Activated CD4-positive, CD25-positive, alpha-beta regulatory T cell treated with anti-CD3 and anti-CD28 coated beads, Interleukin-2, amount 50 U/mL, for 72 hours (primary cell): ENCODE measurements at regions not wholly inside any gene's neighbourhood (a gene's known extent, or its start where the extent isn't known, plus 50 kb on each side); places are given as distances from the start of the nearest gene placed in this dataset.

Experiments used
- DNase-seq: peaks from one replicate; pipeline ENCODE4 v3.0.0; 2021

DNA sequence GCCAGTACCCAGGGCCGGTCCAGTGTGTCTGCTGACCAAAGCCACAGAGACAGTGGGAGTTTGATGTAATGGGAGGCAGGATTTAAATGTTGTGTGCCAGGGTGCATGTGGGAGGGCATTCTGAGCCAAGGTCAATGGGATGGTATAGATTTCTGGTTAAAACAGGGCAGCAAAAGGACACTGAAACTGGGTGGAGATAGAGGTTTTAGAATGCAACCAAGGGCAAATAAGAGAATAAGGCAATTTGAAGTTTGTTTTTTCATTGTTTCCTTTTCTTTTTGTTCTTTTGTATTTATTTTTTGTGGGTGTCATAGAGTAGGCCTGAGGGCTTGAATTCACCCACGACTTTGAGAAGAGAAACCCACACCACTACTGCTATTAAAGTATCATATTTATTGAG is 65.5 kb upstream of the CLINT1 start:
- DNase-seq: no peak

DNA sequence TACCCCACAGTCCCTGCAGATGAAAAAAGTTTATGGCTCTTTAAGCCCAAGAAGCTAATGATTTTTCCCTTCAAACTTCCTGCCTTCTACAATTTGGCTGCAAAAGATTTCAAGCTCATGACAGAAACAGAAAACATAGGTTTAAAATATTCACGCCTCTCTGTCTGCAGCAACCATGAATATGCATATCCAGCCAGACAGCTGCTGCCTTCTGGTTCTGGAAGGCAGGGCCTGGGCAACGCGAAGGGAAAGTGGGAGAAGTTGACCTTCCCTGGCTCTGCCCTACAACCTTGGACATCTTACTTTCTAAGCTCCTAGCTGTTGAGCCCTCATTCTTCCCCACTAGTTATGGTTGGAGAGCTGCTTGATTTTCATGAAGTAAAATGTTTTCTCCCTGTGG is 64.8 kb upstream of the CLINT1 start:
- no peak for DNase-seq

DNA sequence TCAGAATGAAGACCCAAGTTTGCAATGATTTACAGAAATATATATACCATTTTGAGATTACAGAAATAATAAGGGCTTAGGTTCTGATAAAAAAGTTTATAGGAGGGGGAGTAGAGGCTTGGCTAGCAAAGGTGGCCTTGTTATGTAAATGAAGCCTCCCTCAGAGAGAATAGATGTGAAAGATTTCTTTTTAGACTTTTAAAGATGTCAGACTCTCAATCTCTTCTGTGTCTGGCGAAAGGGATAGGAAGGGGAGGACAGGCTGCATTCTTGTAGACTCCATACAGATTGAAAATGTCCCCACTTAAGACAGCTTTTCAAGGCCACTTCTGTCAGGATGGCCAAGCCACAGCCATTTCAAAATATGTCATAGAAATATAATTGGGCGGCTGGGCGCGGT is 63.1 kb upstream of the CLINT1 start:
- no peak for DNase-seq

DNA sequence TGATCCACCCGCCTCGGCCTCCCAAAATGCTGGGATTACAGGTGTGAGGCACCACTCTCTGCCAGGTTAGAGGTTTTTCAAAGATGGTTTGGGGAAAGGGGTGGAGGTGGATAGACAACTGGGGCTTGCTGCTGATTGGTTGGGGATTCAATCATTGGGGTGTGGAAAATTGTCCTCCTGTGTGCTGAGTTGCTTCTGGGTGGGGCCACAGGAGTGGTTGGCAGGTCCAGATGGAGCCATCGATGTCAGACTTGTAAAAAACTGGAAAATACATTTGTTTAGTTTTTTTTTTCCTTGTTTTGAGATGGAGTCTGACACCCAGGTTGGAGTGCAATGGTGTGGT is 61.9 kb upstream of the CLINT1 start:
- DNase-seq: no peak

DNA sequence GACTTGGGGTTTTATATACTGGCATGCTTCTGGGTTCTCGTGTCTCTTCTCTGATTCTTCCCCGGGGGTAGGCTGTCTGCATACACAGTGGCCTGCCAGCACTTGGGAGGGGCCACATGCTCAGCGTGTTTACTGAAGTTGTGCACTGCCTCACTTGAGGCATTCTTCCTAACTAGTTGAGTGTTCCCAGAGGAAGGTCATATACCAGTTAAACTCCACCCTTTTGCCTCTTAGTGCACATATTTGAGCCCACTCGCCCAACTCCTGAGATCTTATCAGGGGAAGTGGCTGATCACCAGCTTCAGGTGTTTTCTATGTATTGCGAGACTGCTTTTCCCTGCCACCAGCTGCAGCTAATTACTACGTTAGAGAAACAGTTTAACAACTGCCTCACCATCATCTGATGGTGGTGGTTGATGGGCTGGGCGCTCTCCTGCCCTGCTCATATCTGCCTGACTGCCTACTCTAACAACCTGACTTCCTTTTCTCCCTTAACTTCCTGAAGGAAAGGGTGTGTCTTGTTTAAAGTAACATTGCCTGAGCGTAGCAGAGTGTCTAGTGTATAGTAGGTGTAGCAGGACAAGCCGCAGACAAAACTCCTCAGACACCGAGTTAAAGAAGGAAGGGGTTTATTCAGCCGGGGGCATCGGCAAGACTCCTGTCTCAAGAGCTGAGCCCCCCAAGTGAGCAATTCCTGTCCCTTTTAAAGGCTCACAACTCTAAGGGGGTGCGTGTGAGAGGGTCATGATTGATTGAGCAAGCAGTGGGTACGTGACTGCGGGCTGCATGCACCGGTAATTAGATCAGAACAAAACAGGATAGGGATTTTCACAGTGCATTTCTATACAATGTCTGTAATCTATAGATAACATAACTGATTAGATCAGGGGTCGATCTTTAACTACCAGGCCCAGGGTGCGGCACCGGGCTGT is 60.1 kb upstream of the CLINT1 start:
- no peak for DNase-seq

DNA sequence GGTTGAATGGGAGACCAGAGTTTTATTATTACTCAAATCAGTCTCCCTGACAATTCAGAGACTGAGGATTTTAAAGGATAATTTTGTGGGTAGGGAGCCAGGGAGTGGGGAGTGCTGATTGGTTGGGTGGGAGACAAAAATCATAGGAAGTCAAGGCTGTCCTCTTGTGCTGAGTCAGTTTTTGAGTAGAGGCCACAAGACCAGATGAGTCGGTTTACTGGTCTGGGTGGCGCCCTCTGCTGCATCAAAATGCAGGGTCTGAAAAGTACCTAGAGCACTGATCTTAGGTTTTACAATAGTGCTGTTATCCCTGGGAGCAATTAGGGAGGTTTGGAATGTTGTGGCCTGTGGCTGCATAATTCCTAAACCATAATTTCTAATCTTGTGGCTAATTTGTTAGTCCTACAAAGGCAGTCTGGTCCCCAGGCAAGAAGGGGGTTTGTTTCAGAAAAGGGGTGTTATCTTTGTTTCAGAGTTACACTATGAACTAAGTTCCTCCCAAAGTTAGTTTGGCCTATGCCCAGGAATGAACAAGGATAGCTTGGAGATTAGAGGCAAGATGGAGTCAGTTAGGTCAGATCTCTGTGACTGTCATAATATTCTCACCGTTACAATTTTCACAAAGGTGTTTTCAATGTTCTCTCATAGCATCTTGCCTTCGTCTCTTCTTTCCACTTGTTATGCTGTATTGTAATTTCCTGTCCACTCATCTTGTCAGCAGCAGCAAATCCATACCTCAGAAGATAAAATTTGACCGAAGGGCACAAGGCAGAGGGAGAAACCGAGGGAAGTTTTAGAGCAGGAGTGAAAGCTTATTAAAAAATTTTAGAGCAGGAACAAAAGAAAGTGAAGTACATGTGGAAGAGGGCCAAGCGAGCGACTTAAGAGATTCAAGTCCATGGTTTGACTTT is 59.2 kb upstream of the CLINT1 start:
- peak; percentile 48 for DNase-seq

DNA sequence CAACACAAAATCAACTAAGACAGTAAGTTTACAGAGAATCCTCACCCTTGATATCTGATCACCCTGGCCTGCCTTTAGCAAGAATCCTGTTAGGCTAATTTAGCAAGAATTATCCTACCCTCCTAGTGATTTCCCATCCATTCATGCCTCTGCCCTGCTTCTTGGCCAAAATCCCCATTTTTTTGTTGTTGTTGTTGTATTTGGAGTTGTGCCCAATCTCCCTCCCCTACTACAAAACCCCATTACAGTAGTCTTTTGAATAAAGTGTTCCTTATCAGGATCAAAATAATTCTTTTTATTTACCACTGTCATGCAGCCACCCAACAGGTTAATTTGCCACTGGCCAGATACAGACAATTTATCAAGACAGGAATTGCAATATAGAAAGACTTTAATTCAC is 58.5 kb upstream of the CLINT1 start:
- no peak for DNase-seq

DNA sequence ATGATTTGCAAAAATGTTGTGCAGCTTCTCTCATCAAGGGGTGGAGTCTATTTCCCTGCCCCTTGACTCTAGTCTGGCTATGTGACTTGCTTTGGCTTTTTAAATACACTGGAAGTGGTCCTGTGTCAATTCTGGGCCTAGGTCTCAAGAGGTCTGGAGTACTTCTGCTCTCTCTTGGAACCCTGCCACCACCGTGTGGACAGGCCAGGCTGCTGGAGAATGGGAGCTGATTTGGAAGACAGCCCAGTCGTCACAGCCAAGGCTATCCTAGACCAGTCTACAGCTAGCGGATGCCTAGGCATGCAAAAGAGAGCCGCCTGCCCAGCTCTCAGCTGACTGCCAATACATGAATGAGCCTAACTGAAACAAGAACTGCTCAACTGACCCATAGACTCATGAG is 56.7 kb upstream of the CLINT1 start:
- no peak for DNase-seq

DNA sequence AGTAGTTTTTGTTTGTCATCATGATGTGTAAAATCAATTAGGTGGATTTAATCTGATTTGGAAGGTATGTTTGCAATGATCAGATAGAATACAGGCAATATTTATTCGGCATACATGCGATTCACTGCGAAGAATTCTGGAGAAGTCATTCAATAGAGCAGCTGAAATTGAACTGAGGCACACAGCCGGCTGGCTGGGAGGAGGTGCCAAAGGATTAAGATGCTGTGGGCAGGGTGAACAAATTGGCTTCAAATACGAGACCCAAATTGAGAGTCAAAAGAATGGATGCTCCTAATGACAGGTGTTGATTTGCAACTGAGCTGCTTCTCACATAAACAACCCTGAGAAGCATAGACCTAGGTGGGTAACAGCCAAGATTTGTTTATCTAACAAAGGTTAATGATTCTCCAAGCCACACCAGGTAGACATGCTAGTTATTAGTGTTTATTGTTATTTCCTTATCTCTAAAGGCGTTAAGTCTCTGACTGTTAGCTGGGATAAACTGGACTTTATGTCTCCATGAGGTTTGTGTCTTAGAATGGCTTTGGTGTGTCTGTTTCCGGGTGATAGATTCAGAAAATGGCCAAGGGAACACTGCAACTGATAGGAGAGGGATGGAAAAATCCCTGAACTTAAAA is 55.3 kb upstream of the CLINT1 start:
- DNase-seq: no peak

DNA sequence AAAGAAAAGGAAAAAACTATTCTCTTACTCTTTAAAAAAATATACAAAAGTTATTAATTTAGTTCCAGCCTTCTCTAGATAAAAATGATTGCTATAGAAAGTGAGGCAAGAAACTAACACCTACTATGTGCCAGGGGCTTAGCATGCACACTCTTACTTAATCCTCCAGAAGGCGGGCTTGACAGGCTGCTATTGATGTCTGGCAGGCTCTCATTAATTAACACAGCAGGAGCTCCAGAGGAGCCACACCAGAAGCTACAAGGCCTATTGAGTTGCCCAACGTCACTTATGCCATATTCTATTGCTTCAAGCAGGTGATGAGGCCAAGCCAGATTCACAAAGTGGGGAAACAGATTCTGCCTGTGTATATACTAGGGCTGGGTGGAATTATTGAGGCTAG is 54.6 kb upstream of the CLINT1 start:
- no peak for DNase-seq

DNA sequence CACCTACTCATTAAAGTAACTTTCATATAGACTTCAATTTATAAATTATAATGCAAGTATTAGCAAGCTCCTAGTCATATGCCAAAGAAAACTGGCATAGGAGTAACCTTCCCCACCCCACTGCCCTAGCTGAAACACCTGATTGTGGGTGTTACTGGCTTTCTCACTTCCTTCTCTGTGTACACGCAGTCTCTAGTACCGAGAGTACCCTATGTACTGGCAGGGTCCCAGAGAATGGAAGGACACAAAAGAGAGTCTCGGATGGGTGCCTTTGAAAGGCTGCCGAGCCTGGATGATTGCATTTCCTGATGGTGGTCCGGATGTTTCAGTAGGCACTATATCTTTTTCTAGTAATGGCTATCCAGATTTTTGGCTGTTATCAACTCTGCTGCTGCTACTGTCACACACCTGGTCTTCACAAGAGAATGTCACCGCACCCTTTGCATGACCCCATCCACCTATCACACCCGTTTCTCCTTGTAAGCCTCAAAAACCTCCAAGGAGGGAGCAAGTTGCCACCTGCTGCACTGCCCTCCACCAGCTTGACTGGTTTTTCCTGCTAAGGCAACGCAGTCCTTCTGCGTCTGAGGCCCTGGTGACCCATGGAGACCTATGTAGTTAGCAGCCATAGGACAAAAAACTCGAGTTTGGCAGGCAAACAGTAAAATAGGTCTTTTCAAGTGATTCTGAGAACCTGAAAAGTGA is 53.8 kb upstream of the CLINT1 start:
- no peak for DNase-seq

DNA sequence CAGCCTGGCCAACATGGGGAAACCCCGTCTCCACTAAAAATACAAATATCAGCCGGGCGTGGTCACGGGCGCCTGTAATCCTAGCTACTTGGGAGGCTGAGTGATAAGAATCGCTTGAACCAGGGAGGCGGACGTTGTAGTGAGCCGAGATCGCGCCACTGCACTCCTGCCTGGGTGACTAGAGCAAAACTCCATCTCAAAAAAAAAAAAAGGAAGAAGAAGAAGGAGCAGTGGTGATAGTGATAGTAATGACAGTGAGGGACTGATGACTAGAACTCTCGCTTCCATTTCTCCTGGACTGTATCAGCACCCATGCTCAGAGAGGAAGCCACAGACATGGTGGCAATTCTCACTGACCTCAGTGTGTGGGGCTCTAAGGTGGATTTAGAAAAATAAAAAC is 52.6 kb upstream of the CLINT1 start:
- DNase-seq: no peak
